HG03064 (cell line): ENCODE measurements at regions not wholly inside any gene's neighbourhood (a gene's known extent, or its start where the extent isn't known, plus 50 kb on each side); places are given as distances from the start of the nearest gene placed in this dataset.

Experiments
- ATAC-seq: cut with Tn5 transposase; IDR thresholded peaks from one replicate; pipeline ENCODE4 v1.9.1; 2021; ENCODE audit warnings: low read depth; ENCODE audit not compliant: unreplicated experiment

GRCh38 chr14:101039755-101040138, 136.2 kb upstream of the RTL1 start:
- ATAC-seq, result no peak

GRCh38 chr14:101040538-101041442, 137.3 kb upstream of the RTL1 start:
- no peak for ATAC-seq

GRCh38 chr14:101043891-101044290, 140.4 kb upstream of the RTL1 start:
- ATAC-seq, result no peak

- ATAC-seq, result no peak
These were observed 141.2 kb upstream of the RTL1 start for GRCh38 chr14:101044741-101045140.

GRCh38 chr14:101045511-101045910, 142.0 kb upstream of the RTL1 start:
- no peak for ATAC-seq

- ATAC-seq, result no peak
These were observed 142.5 kb upstream of the RTL1 start for GRCh38 chr14:101046071-101046470.

- ATAC-seq, result no peak
These were observed 143.8 kb upstream of the RTL1 start for GRCh38 chr14:101047326-101047725.

GRCh38 chr14:101048766-101049165, 145.2 kb upstream of the RTL1 start:
- no peak for ATAC-seq

- ATAC-seq, result no peak
These were observed 146.0 kb upstream of the RTL1 start for GRCh38 chr14:101049511-101049910.

- no peak for ATAC-seq
These were observed 146.4 kb upstream of the RTL1 start for GRCh38 chr14:101049942-101050341.

- ATAC-seq, result no peak
These were observed 147.5 kb upstream of the RTL1 start for GRCh38 chr14:101050901-101051490.

GRCh38 chr14:101054671-101055070, 151.1 kb upstream of the RTL1 start:
- ATAC-seq, result no peak

- no peak for ATAC-seq
These were observed 151.7 kb upstream of the RTL1 start for GRCh38 chr14:101055106-101055662.

GRCh38 chr14:101055776-101056374, 152.4 kb upstream of the RTL1 start:
- no peak for ATAC-seq

- ATAC-seq, result no peak
These were observed 152.9 kb upstream of the RTL1 start for GRCh38 chr14:101056446-101056845.

- no peak for ATAC-seq
These were observed 153.9 kb upstream of the RTL1 start for GRCh38 chr14:101057394-101057793.

GRCh38 chr14:101058571-101058970, 155.0 kb upstream of the RTL1 start:
- no peak for ATAC-seq

- no peak for ATAC-seq
These were observed 156.7 kb upstream of the RTL1 start for GRCh38 chr14:101060171-101060601.

- no peak for ATAC-seq
These were observed 158.0 kb upstream of the RTL1 start for GRCh38 chr14:101061411-101062064.

GRCh38 chr14:101062065-101062450, 158.5 kb upstream of the RTL1 start:
- no peak for ATAC-seq

- ATAC-seq, result no peak
These were observed 159.1 kb upstream of the RTL1 start for GRCh38 chr14:101062601-101063000.
